Islet of Langerhans (tissue), 1 donor: ENCODE measurements at regions not wholly inside any gene's neighbourhood (a gene's known extent, or its start where the extent isn't known, plus 50 kb on each side); places are given as distances from the start of the nearest gene placed in this dataset.

Experiments
- FAIRE-seq: peaks from one replicate; lab custom pipeline; 2011; peaks lifted over from hg19 to GRCh38; lab: Jason Lieb, UNC

- FAIRE-seq: no peak
Observed at GRCh38 chr13:97057176-97057575, 62.9 kb upstream of the OXGR1 start.

- no peak for FAIRE-seq
Observed at GRCh38 chr13:97058391-97058790, 64.1 kb upstream of the OXGR1 start.

GRCh38 chr13:97058926-97059325, 64.7 kb upstream of the OXGR1 start:
- no peak for FAIRE-seq

GRCh38 chr13:97067017-97067895, 73.0 kb upstream of the OXGR1 start:
- FAIRE-seq: no peak

- FAIRE-seq: no peak
Observed at GRCh38 chr13:97068151-97068550, 73.9 kb upstream of the OXGR1 start.

- no peak for FAIRE-seq
Observed at GRCh38 chr13:97069050-97069815, 75.0 kb upstream of the OXGR1 start.

GRCh38 chr13:97072297-97072696, 78.0 kb upstream of the OXGR1 start:
- no peak for FAIRE-seq

- peak; percentile 9 for FAIRE-seq
Observed at GRCh38 chr13:97074618-97075017, 80.3 kb upstream of the OXGR1 start.

GRCh38 chr13:97076898-97077297, 82.6 kb upstream of the OXGR1 start:
- FAIRE-seq: no peak

GRCh38 chr13:97077341-97077740, 83.1 kb upstream of the OXGR1 start:
- no peak for FAIRE-seq

- no peak for FAIRE-seq
Observed at GRCh38 chr13:97079726-97080125, 85.5 kb upstream of the OXGR1 start.

- FAIRE-seq: no peak
Observed at GRCh38 chr13:97082461-97083207, 88.4 kb upstream of the OXGR1 start.

- no peak for FAIRE-seq
Observed at GRCh38 chr13:97091196-97091595, 96.9 kb upstream of the OXGR1 start.

- no peak for FAIRE-seq
Observed at GRCh38 chr13:97100821-97101220, 106.5 kb upstream of the OXGR1 start.

GRCh38 chr13:97101912-97102708, 107.8 kb upstream of the OXGR1 start:
- FAIRE-seq: no peak

- FAIRE-seq: no peak
Observed at GRCh38 chr13:97106323-97106722, 112.0 kb upstream of the OXGR1 start.

- FAIRE-seq: no peak
Observed at GRCh38 chr13:97107815-97108529, 113.7 kb upstream of the OXGR1 start.

- no peak for FAIRE-seq
Observed at GRCh38 chr13:97108530-97108900, 113.6 kb upstream of the MBNL2 start.

- FAIRE-seq: no peak
Observed at GRCh38 chr13:97109256-97109655, 112.9 kb upstream of the MBNL2 start.

- peak; percentile 89 for FAIRE-seq
Observed at GRCh38 chr13:97109841-97110492, 112.2 kb upstream of the MBNL2 start.

GRCh38 chr13:97110936-97111335, 111.2 kb upstream of the MBNL2 start:
- FAIRE-seq: no peak
